ENCODE measurements at regions not wholly inside any gene's neighbourhood (a gene's known extent, or its start where the extent isn't known, plus 50 kb on each side); places are given as distances from the start of the nearest gene placed in this dataset.
"Not testable (repeated sequence)": the region's sequence is repeated elsewhere in the genome, so short reads cannot be mapped to it uniquely, and the experiment has no call there.

DNA sequence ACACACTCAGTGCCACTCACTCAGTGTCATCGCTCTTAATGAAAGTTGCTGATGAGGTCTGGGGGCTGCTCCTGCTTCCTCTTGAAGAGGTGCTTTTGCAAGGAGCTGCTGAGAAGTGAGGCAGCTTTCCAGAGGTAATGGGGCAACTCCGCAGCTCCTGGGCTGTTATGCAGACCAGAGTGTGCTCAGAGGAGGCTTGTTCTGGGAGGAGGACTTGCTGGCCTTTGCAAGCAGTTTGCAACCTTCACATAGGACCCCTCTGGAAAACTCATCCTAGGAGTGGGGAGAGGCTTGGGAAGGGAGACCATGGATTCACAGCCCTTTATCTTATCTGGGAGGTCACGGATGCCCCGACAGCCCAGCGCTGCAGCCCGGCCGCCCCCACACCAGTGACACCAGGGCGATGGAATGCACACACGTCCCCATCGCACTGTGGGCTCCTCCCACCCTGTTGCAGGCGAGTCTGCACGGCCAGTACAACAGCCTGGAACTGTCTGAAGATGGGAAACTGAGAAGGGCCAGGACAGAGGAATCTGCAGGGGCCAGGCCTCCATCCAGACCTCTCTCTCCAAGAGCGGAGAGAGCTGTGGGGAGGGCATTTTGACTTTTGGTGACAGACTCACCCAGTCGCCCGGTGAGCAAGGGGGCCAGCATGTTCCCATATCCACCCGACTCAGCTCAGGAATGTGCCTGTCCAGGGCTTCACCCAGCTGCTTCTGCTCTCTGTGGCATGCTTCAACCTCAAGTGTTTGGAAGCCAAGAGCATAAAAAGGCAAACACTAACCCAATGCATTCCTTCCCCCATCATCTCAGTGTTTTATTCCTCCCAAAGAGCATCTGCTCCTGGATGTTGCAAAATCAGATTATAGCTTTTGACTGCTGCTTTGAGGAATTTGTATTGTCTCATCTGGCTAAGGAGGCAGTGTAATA, 78.6 kb upstream of the ZNF469 start:
- H3K4me1 ChIP-seq (ENCODE audit: control insufficient read depth, insufficient read depth, low read length, poor library complexity, severe bottlenecking), result no peaks in the 10 kb centered on the region
- H3K4me3 ChIP-seq (ENCODE audit: insufficient read depth, low read depth, low read length, poor library complexity, severe bottlenecking), result no peak overlapping the region
- DNase-seq, result no peak

DNA sequence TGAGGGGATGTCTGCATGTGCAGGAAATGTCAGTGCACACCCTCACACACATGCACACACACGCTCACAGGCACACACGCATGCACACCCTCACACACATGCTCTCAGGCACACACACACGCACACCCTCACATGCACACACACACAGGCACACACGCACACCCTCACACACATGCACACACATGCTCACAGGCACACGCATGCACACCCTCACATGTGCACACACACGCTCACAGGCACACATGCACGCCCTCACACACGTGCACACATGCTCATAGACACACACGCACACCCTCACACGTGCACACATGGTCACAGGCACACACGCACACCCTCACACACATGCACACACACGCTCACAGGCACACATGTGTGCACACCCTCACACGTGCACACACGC, 77.6 kb upstream of the ZNF469 start:
- Histone ChIP-seq H3K36me3 (ENCODE audit: control insufficient read depth, insufficient read depth, low read length) (no peaks in the 10 kb centered on the region), H3K9me3 (ENCODE audit: control insufficient read depth, low read length) (no peaks in the 10 kb centered on the region), H3K27me3 (replicated peaks; ENCODE audit: control insufficient read depth, insufficient read depth, low read length, poor library complexity, severe bottlenecking) (no peaks in the 10 kb centered on the region), H3K27ac (ENCODE audit: insufficient read depth, low read length, poor library complexity, severe bottlenecking) (no peak overlapping the region), H3K4me1 (ENCODE audit: control insufficient read depth, insufficient read depth, low read length, poor library complexity, severe bottlenecking) (no peaks in the 10 kb centered on the region), H3K4me3 (ENCODE audit: insufficient read depth, low read depth, low read length, poor library complexity, severe bottlenecking) (no peak overlapping the region)
- DNase-seq, result no peak

More for the DNA sequence above, 78.6 kb upstream of the ZNF469 start:
- H3K36me3 ChIP-seq (ENCODE audit: control insufficient read depth, insufficient read depth, low read length), result no peaks in the 10 kb centered on the region
- no peaks in the 10 kb centered on the region for H3K9me3 ChIP-seq (ENCODE audit: control insufficient read depth, low read length)
- no peaks in the 10 kb centered on the region for H3K27me3 ChIP-seq (replicated peaks; ENCODE audit: control insufficient read depth, insufficient read depth, low read length, poor library complexity, severe bottlenecking)
- no peak overlapping the region for H3K27ac ChIP-seq (ENCODE audit: insufficient read depth, low read length, poor library complexity, severe bottlenecking)

DNA sequence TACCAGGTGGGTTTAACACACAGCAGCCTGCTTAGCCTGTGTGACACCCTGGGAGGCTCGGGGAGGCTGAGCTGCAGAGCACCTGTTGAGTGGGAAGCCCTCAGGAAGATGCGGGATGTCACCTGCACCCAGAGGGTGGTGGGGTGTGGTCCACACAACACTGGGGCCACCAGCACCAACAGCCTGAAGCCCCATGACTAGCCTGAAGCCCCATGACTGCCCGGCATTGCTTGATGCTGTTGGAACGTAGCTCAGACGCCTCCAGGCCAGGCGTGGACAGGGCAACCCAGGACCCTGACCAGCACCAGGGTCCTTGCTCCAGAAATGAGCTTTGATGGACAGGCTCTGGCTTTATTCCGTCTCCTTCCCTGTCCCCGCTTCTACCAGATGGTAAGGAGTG, 76.3 kb upstream of the ZNF469 start:
- H3K4me3 ChIP-seq (ENCODE audit: insufficient read depth, low read depth, low read length, poor library complexity, severe bottlenecking), result no peak overlapping the region
- no peak overlapping the region for H3K27ac ChIP-seq (ENCODE audit: insufficient read depth, low read length, poor library complexity, severe bottlenecking)
- DNase-seq, result no peak
- no peaks in the 10 kb centered on the region for H3K36me3 ChIP-seq (ENCODE audit: control insufficient read depth, insufficient read depth, low read length)
- no peaks in the 10 kb centered on the region for H3K9me3 ChIP-seq (ENCODE audit: control insufficient read depth, low read length)
- H3K27me3 ChIP-seq (replicated peaks; ENCODE audit: control insufficient read depth, insufficient read depth, low read length, poor library complexity, severe bottlenecking), result no peaks in the 10 kb centered on the region
- no peaks in the 10 kb centered on the region for H3K4me1 ChIP-seq (ENCODE audit: control insufficient read depth, insufficient read depth, low read length, poor library complexity, severe bottlenecking)

DNA sequence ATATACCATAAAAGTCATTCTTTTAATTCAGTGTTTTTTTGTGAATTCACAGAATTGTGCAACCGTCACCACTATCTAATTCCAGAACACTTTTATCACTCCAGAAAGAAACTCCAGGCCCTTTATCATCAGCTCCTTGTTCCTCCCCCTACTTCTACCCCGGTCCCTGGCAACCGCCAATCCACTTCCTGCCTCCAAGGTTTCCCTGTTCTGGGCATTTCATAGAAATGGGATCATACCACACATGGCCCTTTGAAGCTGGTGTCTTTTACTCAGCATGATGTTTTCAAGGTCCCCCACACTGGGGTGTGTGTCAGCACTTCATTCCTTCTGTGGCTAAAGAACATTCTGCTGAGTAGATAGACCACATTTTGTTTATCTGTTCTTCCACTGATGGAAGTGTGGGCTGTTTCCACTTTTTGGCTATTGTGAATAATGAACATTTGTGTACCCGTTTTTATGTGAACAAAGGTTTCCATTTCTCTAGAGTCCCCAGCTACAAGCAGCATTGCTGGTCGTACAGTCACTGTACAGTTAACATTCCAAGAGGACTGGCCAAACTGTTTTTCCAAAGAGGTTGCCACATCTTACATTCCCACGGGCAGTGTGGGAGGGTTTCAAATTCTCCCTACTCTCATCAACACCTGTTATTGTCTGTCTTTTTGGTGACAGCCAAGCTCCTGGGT, 75.8 kb upstream of the ZNF469 start:
- Histone ChIP-seq H3K27me3 (replicated peaks; ENCODE audit: control insufficient read depth, insufficient read depth, low read length, poor library complexity, severe bottlenecking) (no peaks in the 10 kb centered on the region), H3K36me3 (ENCODE audit: control insufficient read depth, insufficient read depth, low read length) (no peaks in the 10 kb centered on the region), H3K4me3 (ENCODE audit: insufficient read depth, low read depth, low read length, poor library complexity, severe bottlenecking) (no peak overlapping the region), H3K4me1 (ENCODE audit: control insufficient read depth, insufficient read depth, low read length, poor library complexity, severe bottlenecking) (no peaks in the 10 kb centered on the region), H3K27ac (ENCODE audit: insufficient read depth, low read length, poor library complexity, severe bottlenecking) (no peak overlapping the region), H3K9me3 (ENCODE audit: control insufficient read depth, low read length) (no peaks in the 10 kb centered on the region)
- DNase-seq, result no peak

DNA sequence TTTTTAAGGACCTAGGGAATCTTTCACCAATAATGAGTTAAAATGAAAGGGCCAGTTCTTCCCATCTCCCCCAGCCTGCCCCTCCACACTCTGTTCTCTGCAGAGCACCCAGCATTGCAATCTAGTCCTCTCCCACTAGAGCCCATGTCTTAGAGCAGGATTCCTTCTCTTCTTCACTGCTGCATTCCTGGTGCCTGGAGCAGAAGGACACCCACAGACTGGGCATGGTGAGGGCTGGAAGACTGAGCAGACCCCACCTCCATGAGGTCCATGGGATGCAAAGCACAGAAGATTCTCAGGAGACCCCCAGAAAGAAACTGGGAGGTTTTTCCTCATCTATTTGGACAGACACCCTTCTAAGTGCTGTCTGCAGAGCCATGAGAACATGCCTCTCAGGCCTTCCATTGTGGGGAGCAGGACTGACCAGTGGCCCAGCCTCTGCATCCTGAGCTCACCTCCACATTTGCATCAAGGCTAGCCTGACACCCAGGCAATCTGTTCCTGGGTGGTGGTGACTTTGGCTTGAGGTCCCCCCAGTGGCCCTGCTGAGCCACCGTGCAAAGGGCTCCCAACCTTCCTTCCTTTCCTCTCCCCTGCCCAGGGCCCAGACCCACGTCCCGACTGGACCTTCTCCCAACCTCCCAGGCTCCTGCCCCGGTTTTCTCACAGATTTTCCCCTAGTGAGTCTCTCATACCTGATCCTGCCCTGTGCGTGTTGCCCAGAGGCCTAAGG, 74.2 kb upstream of the ZNF469 start:
- H3K27me3 ChIP-seq (replicated peaks; ENCODE audit: control insufficient read depth, insufficient read depth, low read length, poor library complexity, severe bottlenecking), result no peaks in the 10 kb centered on the region
- no peak for DNase-seq
- no peaks in the 10 kb centered on the region for H3K9me3 ChIP-seq (ENCODE audit: control insufficient read depth, low read length)
- no peaks in the 10 kb centered on the region for H3K4me1 ChIP-seq (ENCODE audit: control insufficient read depth, insufficient read depth, low read length, poor library complexity, severe bottlenecking)
- H3K27ac ChIP-seq (ENCODE audit: insufficient read depth, low read length, poor library complexity, severe bottlenecking), result no peak overlapping the region
- no peaks in the 10 kb centered on the region for H3K36me3 ChIP-seq (ENCODE audit: control insufficient read depth, insufficient read depth, low read length)
- H3K4me3 ChIP-seq (ENCODE audit: insufficient read depth, low read depth, low read length, poor library complexity, severe bottlenecking), result no peak overlapping the region

DNA sequence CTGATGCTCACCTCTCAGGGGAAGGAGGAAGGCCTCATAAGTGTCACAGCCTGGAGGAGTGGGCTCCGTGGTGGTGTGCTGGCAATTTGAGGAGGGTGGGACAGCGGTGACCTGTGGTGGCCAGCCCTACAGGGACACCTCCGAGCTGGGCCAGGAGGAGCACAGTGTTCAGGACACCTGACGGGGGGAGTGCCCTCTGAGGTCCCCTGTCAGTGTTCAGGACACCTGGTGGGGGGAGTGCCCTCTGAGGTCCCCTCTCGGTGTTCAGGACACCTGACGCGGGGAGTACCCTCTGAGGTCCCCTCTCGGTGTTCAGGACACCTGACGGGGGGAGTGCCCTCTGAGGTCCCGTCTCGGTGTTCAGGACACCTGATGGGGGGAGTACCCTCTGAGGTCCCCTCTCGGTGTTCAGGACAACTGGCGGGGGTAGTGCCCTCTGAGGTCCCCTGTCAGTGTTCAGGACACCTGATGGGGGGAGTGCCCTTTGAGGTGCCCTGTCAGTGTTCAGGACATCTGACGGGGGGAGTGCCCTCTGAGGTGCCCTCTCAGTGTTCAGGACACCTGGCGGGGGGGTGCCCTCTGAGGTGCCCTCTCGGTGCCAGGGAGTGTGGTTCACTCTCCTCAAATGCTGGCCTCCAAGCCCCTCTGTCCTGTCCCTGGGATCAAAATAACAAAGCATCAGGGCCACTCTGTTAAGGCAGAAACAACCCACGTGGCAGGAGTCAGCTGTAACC, 73.4 kb upstream of the ZNF469 start:
- no peak overlapping the region for H3K27ac ChIP-seq (ENCODE audit: insufficient read depth, low read length, poor library complexity, severe bottlenecking)
- H3K4me1 ChIP-seq (ENCODE audit: control insufficient read depth, insufficient read depth, low read length, poor library complexity, severe bottlenecking), result no peaks in the 10 kb centered on the region
- no peak overlapping the region for H3K4me3 ChIP-seq (ENCODE audit: insufficient read depth, low read depth, low read length, poor library complexity, severe bottlenecking)
- H3K9me3 ChIP-seq (ENCODE audit: control insufficient read depth, low read length), result no peaks in the 10 kb centered on the region
- DNase-seq, result no peak
- no peaks in the 10 kb centered on the region for H3K27me3 ChIP-seq (replicated peaks; ENCODE audit: control insufficient read depth, insufficient read depth, low read length, poor library complexity, severe bottlenecking)
- H3K36me3 ChIP-seq (ENCODE audit: control insufficient read depth, insufficient read depth, low read length), result no peaks in the 10 kb centered on the region

DNA sequence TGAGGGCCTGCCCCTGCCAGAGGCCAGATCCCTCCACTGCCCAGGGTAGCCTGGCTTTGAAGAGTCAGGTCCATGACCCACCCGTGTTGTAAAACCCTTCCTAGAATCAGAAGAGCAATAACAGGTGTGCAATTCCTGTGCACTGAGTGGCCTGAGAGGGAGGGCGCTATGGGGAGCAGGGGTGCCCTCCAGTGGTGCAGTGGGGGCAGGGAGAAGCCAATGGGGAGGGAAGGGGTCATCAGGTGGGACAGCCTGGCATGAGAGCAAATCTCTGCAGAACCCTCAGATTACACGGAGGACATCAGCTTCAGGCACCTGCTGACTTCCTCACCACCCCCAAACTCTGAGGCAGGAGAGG, 72.9 kb upstream of the ZNF469 start:
- no peaks in the 10 kb centered on the region for H3K36me3 ChIP-seq (ENCODE audit: control insufficient read depth, insufficient read depth, low read length)
- DNase-seq, result no peak
- H3K4me1 ChIP-seq (ENCODE audit: control insufficient read depth, insufficient read depth, low read length, poor library complexity, severe bottlenecking), result no peaks in the 10 kb centered on the region
- no peak overlapping the region for H3K4me3 ChIP-seq (ENCODE audit: insufficient read depth, low read depth, low read length, poor library complexity, severe bottlenecking)
- H3K9me3 ChIP-seq (ENCODE audit: control insufficient read depth, low read length), result no peaks in the 10 kb centered on the region
- H3K27me3 ChIP-seq (replicated peaks; ENCODE audit: control insufficient read depth, insufficient read depth, low read length, poor library complexity, severe bottlenecking), result no peaks in the 10 kb centered on the region
- no peak overlapping the region for H3K27ac ChIP-seq (ENCODE audit: insufficient read depth, low read length, poor library complexity, severe bottlenecking)

DNA sequence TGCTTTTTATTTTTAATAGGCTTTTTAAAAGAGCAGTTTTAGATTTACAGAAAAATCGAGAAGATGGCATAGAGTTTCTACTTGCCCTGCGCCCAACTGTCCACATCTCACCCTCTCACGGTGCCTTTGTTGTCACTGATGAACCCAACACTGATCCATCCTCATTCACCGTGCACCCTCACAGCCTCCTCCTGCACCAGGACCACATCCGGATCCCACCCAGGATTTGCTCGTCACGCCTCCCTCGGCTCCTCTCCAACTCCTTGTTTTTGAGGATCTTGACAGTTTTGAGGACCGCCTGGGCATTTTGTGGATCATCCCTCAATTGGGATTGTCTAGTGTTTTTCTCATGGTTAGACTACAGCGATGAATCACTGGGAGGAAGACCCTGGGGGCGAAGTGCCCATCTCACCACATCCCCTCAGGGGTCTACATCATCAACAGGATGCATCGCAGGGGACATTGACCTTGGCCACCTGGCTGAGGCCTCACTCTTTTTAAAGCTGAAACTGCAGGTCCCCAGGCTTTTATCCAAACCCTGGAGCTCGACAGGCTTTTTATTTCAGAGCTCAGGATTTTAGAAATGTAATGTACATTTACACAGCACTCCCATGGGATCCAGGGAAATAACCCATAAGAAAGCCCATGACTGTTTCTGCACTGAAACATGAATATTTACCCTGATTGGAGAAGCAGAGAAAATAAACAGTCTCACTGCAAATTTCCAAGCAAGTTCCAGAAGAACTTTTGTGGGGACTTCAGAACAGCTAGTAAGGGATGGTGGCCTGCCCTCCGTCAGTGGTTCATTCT, 71.8 kb upstream of the ZNF469 start:
- Histone ChIP-seq H3K27ac (ENCODE audit: insufficient read depth, low read length, poor library complexity, severe bottlenecking) (no peak overlapping the region), H3K9me3 (ENCODE audit: control insufficient read depth, low read length) (no peaks in the 10 kb centered on the region), H3K27me3 (replicated peaks; ENCODE audit: control insufficient read depth, insufficient read depth, low read length, poor library complexity, severe bottlenecking) (no peaks in the 10 kb centered on the region), H3K4me1 (ENCODE audit: control insufficient read depth, insufficient read depth, low read length, poor library complexity, severe bottlenecking) (no peaks in the 10 kb centered on the region), H3K36me3 (ENCODE audit: control insufficient read depth, insufficient read depth, low read length) (no peaks in the 10 kb centered on the region), H3K4me3 (ENCODE audit: insufficient read depth, low read depth, low read length, poor library complexity, severe bottlenecking) (no peak overlapping the region)
- DNase-seq, result no peak

DNA sequence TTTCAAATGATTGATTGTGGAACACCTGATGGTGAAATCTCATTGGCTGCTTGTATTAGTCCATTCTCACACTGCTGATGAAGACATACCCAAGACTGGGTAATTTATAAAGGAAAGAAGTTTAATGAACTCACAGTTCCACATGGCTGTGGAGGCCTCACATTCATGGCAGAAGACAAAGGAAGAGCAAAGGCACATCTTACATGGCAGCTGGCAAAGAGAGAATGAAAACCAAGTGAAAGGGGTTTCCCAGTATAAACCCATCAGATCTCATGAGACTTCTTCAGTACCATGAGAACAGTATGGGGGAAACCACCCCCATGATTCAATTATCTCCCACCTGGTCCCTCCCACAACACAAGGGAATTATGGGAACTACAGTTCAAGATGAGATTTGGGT, 70.9 kb upstream of the ZNF469 start:
- not testable (repeated sequence) for H3K27ac ChIP-seq (ENCODE audit: insufficient read depth, low read length, poor library complexity, severe bottlenecking); H3K4me3 ChIP-seq (ENCODE audit: insufficient read depth, low read depth, low read length, poor library complexity, severe bottlenecking); DNase-seq; H3K36me3 ChIP-seq (ENCODE audit: control insufficient read depth, insufficient read depth, low read length); H3K4me1 ChIP-seq (ENCODE audit: control insufficient read depth, insufficient read depth, low read length, poor library complexity, severe bottlenecking); H3K9me3 ChIP-seq (ENCODE audit: control insufficient read depth, low read length); H3K27me3 ChIP-seq (replicated peaks; ENCODE audit: control insufficient read depth, insufficient read depth, low read length, poor library complexity, severe bottlenecking)
